B cell (primary cell): ENCODE measurements at regions not wholly inside any gene's neighbourhood (a gene's known extent, or its start where the extent isn't known, plus 50 kb on each side); places are given as distances from the start of the nearest gene placed in this dataset.

ENCODE experiments used
- ATAC-seq: fragments of 200-7000 bp; cut with Tn5 transposase; one replicate; pipeline ENCODE4 v1.10.0; 2021; ENCODE audit warnings: low read depth, mild to moderate bottlenecking, moderate number of reproducible peaks, moderate library complexity
- CTCF ChIA-PET: fragments of 350-600 bp; sonication (Branson Sonifier 250); formaldehyde crosslinking; loops from one replicate; lab custom pipeline; 2021; ENCODE audit warnings: antibody characterized with exemption, inconsistent platforms; lab: Charles Lee
- POLR2A ChIA-PET: fragments of 350-600 bp; sonication (Branson Sonifier 250); formaldehyde crosslinking; loops from one replicate; lab custom pipeline; 2021; ENCODE audit warnings: antibody characterized with exemption; lab: Charles Lee
- DNase-seq: peaks from one replicate; pipeline ENCODE4 v3.0.0; 2013
- H2AFZ ChIP-seq: 2 replicates; pipeline ENCODE4 v1.6.1; 2012; ENCODE audit warnings: mild to moderate bottlenecking, low read depth, low read length; ENCODE audit not compliant: insufficient read depth, poor library complexity, severe bottlenecking
- H3K27ac ChIP-seq, 2 donors: 1 replicate in 1 of 2; 2 replicates in 1 of 2; pipeline ENCODE4 v1.5.1; 2012 to 2013; ENCODE audit warnings: low read length in 2 of 2, mild to moderate bottlenecking in 2 of 2, moderate library complexity in 1 of 2
- H3K27me3 ChIP-seq, 4 experiments: fragments of 200-600 bp in 1 of 4; sonication (generic) in 1 of 4; replicated peaks in 1 of 4; 1 replicate in 2 of 4; 2 replicates in 2 of 4; pipeline versions ENCODE4 v1.6.1 to v1.7.0; 2013 to 2016; ENCODE audit warnings: low read length in 3 of 4, mild to moderate bottlenecking in 2 of 4, mixed read lengths in 1 of 4, moderate library complexity in 1 of 4; ENCODE audit not compliant: insufficient read depth in 4 of 4, control insufficient read depth in 3 of 4; ENCODE audit errors: control extremely low read depth in 1 of 4
- H3K36me3 ChIP-seq, 2 experiments: replicated peaks in 1 of 2; 1 replicate in 1 of 2; 2 replicates in 1 of 2; pipeline versions ENCODE4 v1.6.1 to v1.7.1; 2013; ENCODE audit warnings: low read length in 1 of 2; ENCODE audit not compliant: insufficient read depth in 2 of 2, control insufficient read depth in 1 of 2; ENCODE audit errors: control extremely low read depth in 1 of 2, extremely low read depth in 1 of 2
- H3K4me1 ChIP-seq, 2 donors: fragments of 200-600 bp in 1 of 2; sonication (generic) in 1 of 2; 1 replicate in 1 of 2; 2 replicates in 1 of 2; pipeline versions ENCODE4 v1.5.1 to v1.6.1; 2013 to 2017; ENCODE audit warnings: low read length in 2 of 2; ENCODE audit not compliant: control insufficient read depth in 2 of 2, insufficient read depth in 2 of 2
- H3K4me2 ChIP-seq: replicated peaks from 2 replicates; pipeline ENCODE3; 2012; ENCODE audit warnings: mild to moderate bottlenecking, low read depth, low read length; ENCODE audit not compliant: poor library complexity, severe bottlenecking
- H3K4me3 ChIP-seq, 5 experiments: fragments of 200-600 bp in 1 of 5; sonication (generic) in 1 of 5; 1 replicate in 3 of 5; 2 replicates in 2 of 5; pipeline versions ENCODE4 v1.5.1 to v1.7.0; 2011 to 2016; ENCODE audit warnings: low read length in 4 of 5, mild to moderate bottlenecking in 4 of 5, low read depth in 2 of 5, control low read depth in 1 of 5, moderate library complexity in 1 of 5; ENCODE audit not compliant: insufficient read depth in 1 of 5; ENCODE audit errors: control extremely low read depth in 1 of 5, extremely low read depth in 1 of 5
- H3K79me2 ChIP-seq: fragments of 200-600 bp; sonication (generic); one replicate; pipeline ENCODE4 v1.6.0; 2016; ENCODE audit warnings: low read length; ENCODE audit not compliant: control insufficient read depth, insufficient read depth
- H3K9ac ChIP-seq: fragments of 200-600 bp; sonication (generic); 2 replicates; pipeline ENCODE4 v1.6.1; 2017; ENCODE audit warnings: mild to moderate bottlenecking, low read length, moderate library complexity
- H3K9me3 ChIP-seq, 3 donors: one replicate each; pipeline versions ENCODE4 v1.6.1 to v1.7.1; 2013; ENCODE audit warnings: low read length in 2 of 3; ENCODE audit not compliant: control insufficient read depth in 2 of 3, insufficient read depth in 1 of 3; ENCODE audit errors: control extremely low read depth in 1 of 3
- H4K20me1 ChIP-seq: 2 replicates; pipeline ENCODE4 v1.6.0; 2012; ENCODE audit warnings: mild to moderate bottlenecking, low read length; ENCODE audit not compliant: insufficient read depth, control insufficient read depth, poor library complexity, severe bottlenecking
- H3K27ac Mint-ChIP-seq: one replicate; pipeline ENCODE4 v1.8.0; 2021; ENCODE audit warnings: mixed read lengths
- H3K27me3 Mint-ChIP-seq: one replicate; pipeline ENCODE4 v1.8.0; 2021; ENCODE audit warnings: mixed read lengths
- H3K4me1 Mint-ChIP-seq: one replicate; pipeline ENCODE4 v1.8.0; 2021; ENCODE audit warnings: mixed read lengths
- H3K4me3 Mint-ChIP-seq: one replicate; pipeline ENCODE4 v1.8.0; 2021; ENCODE audit warnings: mixed read lengths
- H3K9me3 Mint-ChIP-seq: one replicate; pipeline ENCODE4 v1.8.0; 2022; ENCODE audit warnings: mixed read lengths; ENCODE audit not compliant: insufficient read depth
- CTCF ChIP-seq: fragments of 200-600 bp; IDR thresholded peaks from one replicate; pipeline ENCODE4 v1.8.0; 2022; ENCODE audit warnings: antibody characterized with exemption, mild to moderate bottlenecking
- EZH2 ChIP-seq: IDR thresholded peaks from 2 replicates; pipeline ENCODE4 v1.6.1; 2012; ENCODE audit warnings: borderline replicate concordance, low read depth, mild to moderate bottlenecking, moderate library complexity, low read length; ENCODE audit not compliant: insufficient read depth, poor library complexity, severe bottlenecking
- WGBS: methylation state at CpG from one replicate; pipeline ENCODE4 v1.1.5; 2013; ENCODE audit warnings: missing lambda C conversion rate; ENCODE audit not compliant: insufficient coverage; 5-methylcytosine and 5-hydroxymethylcytosine counted together
- intact Hi-C: fragments of 100-400 bp; cut with micrococcal nuclease; formaldehyde crosslinking; loops from one replicate; pipeline ENCODE4 v1.10.0; 2022

GRCh38 chr3:21073561-21073960 is 677.4 kb downstream of the ZNF385D start:
- Histone ChIP-seq H3K27me3 (no peaks in the 10 kb centered on the region), H3K4me1 (no peaks in the 10 kb centered on the region), H3K9ac (no peak overlapping the region), H3K79me2 (no peaks in the 10 kb centered on the region), H3K4me2 (no peak overlapping the region), H3K4me3 (no peak overlapping the region), H3K36me3 (no peaks in the 10 kb centered on the region), H3K27ac (no peak overlapping the region), H4K20me1 (no peaks in the 10 kb centered on the region), H2AFZ (no peak overlapping the region), H3K9me3 (no peaks in the 10 kb centered on the region)
- Mint-ChIP-seq H3K4me3 (no peak overlapping the region), H3K27ac (no peak overlapping the region), H3K9me3 (peaks cover 5% of the 10 kb centered on the region), H3K27me3 (no peaks in the 10 kb centered on the region), H3K4me1 (no peaks in the 10 kb centered on the region)
- TF ChIP-seq EZH2 (no peak), CTCF (no peak)
- ATAC-seq (no peak), DNase-seq (no peak)
- WGBS, result no CpG with 5 or more reads among the region's 1 CpG
- ChIA-PET CTCF (no interaction called here), POLR2A (no interaction called here)
- intact Hi-C loops, result no loop called here

- H3K36me3 ChIP-seq, result no peaks in the 10 kb centered on the region
- H3K27me3 Mint-ChIP-seq, result no peaks in the 10 kb centered on the region
- H3K9me3 Mint-ChIP-seq, result no peaks in the 10 kb centered on the region
- no peaks in the 10 kb centered on the region for H3K4me1 ChIP-seq
- H3K27ac ChIP-seq, result no peak overlapping the region
- no peak overlapping the region for H3K4me2 ChIP-seq
- H2AFZ ChIP-seq, result no peak overlapping the region
- no peak overlapping the region for H3K27ac Mint-ChIP-seq
- intact Hi-C loops, result no loop called here
- H3K27me3 ChIP-seq, result no peaks in the 10 kb centered on the region
- CTCF ChIA-PET, result no interaction called here
- H3K4me1 Mint-ChIP-seq, result no peaks in the 10 kb centered on the region
- H4K20me1 ChIP-seq, result no peaks in the 10 kb centered on the region
- no peaks in the 10 kb centered on the region for H3K79me2 ChIP-seq
- ATAC-seq (no peak), DNase-seq (no peak)
- no CpG with 5 or more reads among the region's 3 CpGs for WGBS
- POLR2A ChIA-PET, result no interaction called here
- no peak for TF ChIP-seq EZH2
- no peak for TF ChIP-seq CTCF
- H3K9me3 ChIP-seq, result peaks cover 0 to 2% (median 0%) of the 10 kb centered on the region in 3 donors
- H3K4me3 Mint-ChIP-seq, result no peak overlapping the region
- H3K9ac ChIP-seq, result no peak overlapping the region
- no peak overlapping the region for H3K4me3 ChIP-seq
These were observed 683.8 kb downstream of the ZNF385D start for GRCh38 chr3:21067031-21067813.
